Epithelial cell of proximal tubule (primary cell): ENCODE measurements at regions not wholly inside any gene's neighbourhood (a gene's known extent, or its start where the extent isn't known, plus 50 kb on each side); places are given as distances from the start of the nearest gene placed in this dataset.

ENCODE experiments used
- DNase-seq: peaks from one replicate; pipeline ENCODE4 v3.0.0-alpha.2; 2011; ENCODE audit warnings: low read depth
- H3K4me3 ChIP-seq: 2 replicates; pipeline ENCODE4 v1.5.1; 2011; ENCODE audit warnings: low read depth, mild to moderate bottlenecking, low read length
- CTCF ChIP-seq: conservative IDR thresholded peaks from 2 replicates; pipeline ENCODE4 v1.5.1; 2012; ENCODE audit warnings: low read depth, mild to moderate bottlenecking, low read length

- no peak for TF ChIP-seq CTCF
- H3K4me3 ChIP-seq: no peak overlapping the region
- DNase-seq: no peak
Measured at GRCh38 chr6:9675122-9675521, 739.8 kb downstream of the TFAP2A start.

- no peak overlapping the region for H3K4me3 ChIP-seq
- DNase-seq: no peak
- no peak for TF ChIP-seq CTCF
Measured at GRCh38 chr6:9659848-9660247, 755.0 kb downstream of the TFAP2A start.

- no peak for DNase-seq
- H3K4me3 ChIP-seq: no peak overlapping the region
- no peak for TF ChIP-seq CTCF
Measured at GRCh38 chr6:9657994-9658393, 756.9 kb downstream of the TFAP2A start.

- no peak for DNase-seq
- no peak overlapping the region for H3K4me3 ChIP-seq
- no peak for TF ChIP-seq CTCF
Measured at GRCh38 chr6:9647599-9647998, 767.3 kb downstream of the TFAP2A start.

GRCh38 chr6:9647071-9647445, 767.8 kb downstream of the TFAP2A start:
- no peak for TF ChIP-seq CTCF
- no peak for DNase-seq
- no peak overlapping the region for H3K4me3 ChIP-seq

- H3K4me3 ChIP-seq: no peak overlapping the region
- TF ChIP-seq CTCF: no peak
- peak; percentile 25 for DNase-seq
Measured at GRCh38 chr6:9646342-9647070, 768.4 kb downstream of the TFAP2A start.

GRCh38 chr6:9638861-9639260, 776.0 kb downstream of the TFAP2A start:
- TF ChIP-seq CTCF: no peak
- no peak overlapping the region for H3K4me3 ChIP-seq
- DNase-seq: no peak
